Left kidney (tissue), 1 donor: ENCODE measurements at regions not wholly inside any gene's neighbourhood (a gene's known extent, or its start where the extent isn't known, plus 50 kb on each side); places are given as distances from the start of the nearest gene placed in this dataset.
"Not testable (repeated sequence)": the region's sequence is repeated elsewhere in the genome, so short reads cannot be mapped to it uniquely, and the experiment has no call there.

Experiments
- DNase-seq: peaks from one replicate; pipeline ENCODE4 v3.0.0-alpha.2; 2013

DNA sequence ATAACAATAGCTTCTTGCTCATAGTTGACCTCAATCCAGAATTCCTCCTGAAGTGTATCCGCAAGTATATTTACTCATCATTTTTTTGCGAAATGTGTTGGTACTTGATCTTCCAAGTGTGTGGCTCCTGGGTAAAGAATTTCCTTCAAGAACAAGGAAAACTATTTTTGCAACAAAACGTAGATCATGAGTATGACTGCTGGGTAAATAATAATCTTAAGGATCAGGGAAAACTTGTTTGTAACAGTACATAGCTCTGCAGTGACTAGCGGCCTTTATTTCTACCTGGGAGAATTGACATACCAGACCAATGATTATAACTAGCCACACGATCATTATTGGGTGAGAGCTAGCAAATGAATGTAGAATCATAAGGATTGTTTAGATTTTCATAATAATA is 1311.7 kb downstream of the ARAP2 start:
- DNase-seq: no peak

DNA sequence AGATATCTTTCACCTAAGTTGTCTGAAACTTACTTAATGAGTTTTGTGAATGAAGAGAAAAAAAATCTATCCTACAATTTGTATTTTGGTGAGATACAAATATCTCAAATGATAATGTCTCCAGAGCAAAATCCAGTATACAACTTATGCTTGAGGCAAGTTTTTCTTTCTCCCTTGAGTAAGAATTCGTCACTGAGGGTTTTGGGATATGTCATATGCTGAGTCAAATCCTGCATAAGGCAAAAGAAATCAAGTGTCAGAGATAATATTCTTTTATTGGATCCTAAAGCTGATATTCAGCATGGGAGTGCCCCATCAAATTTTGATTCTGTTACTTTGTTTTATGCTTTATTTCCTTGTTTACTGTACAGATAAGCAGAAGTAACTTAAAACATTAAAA is 1308.6 kb downstream of the ARAP2 start:
- no peak for DNase-seq

DNA sequence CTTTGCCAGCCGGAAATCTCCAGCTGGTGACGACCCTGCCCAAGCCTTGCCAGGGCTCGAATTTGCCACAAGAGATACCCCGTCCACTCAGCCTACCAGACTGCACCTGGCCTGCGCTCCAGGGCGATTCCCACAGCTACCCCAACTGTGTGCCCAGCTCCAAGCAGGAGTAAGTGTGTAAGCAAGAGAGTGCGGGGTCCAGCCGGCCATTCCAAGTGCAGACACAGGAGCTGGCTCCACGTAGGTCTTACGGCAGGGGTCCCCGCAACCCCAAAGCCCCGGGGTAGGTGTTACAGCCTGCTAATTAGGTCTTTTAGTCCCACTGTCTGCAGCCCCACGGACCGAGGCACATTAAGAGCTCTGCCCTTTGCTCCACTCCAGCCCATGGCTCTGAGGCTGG is 1305.2 kb downstream of the ARAP2 start:
- DNase-seq: no peak

DNA sequence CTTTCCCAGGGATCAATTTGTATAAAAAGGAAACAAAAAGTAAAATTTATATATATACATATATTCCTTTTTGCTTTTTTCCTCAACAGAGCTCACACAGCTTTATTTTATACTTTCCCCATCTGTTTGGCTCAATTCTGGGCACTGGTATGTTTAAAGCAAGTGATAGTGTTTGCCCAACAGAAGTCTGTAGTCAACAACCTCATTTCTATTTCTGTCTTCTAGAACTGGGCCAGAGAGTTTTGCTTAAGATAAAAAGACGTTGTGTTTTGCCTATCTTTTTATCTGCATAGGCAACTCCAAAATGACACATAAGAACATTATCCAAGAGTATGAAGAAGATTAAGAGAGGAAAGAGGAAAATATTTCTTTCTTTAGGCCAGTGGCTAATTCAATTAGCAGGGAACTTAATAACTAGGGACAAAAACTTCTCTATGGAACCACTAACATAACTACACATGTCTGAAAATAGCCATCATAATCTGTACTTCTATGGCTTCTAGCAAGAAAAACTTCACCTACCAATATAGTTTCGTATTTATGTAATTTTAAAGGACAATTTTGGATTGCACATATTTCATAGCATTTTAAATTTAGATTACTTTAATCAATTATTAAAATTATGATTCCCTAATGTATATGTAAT is 1300.5 kb downstream of the ARAP2 start:
- no peak for DNase-seq

DNA sequence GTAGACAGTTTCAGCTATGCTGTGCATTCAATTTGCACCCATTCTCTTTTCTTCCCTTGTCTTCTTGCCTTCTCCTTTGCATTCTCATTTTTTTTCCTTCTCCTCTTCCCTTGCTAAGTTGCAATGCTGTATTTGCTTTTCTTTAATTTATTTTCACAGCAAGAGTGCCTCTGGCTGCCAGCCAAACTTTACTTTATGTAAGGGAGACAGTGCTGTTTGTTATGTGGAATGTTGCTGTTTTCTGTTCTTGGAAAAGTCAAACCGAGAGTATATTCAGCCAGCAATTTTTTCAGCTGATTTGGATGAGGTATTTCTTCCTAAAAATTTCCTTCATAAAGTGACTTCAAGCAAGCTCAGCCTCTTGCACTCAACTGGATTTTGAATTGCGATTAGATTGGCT is 1293.4 kb downstream of the ARAP2 start:
- DNase-seq: peak; percentile 14

DNA sequence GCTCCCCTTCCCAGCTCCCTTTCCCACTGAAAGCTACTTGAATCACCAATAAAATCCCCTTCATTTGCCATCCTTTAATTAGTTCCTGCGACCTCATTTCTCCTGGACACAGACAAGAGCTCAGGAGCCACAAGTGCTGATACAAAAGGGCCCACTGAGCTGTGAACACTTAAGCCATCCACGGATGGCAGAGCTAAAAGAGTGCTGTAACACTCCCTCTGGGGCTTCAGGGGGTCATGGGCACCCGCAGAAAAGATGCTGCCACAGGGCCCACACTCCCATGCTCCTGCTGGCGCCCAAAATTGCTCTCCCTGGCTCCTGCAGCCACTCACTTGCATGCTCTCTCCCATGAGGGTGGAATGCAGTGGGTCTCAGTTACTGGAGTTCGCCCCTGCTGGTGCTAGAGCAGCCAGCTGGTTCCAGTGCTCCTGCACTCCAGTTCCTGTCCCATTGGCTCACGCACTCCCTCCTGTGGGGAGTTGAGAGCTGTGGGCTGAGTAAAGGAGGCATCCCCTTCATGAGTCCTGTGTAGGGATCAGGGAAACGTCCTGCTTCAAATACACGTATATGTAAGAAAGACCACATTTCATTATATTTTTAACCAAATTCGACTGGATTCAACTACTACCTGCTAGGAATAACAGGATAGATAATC is 1291.0 kb downstream of the ARAP2 start:
- no peak for DNase-seq

DNA sequence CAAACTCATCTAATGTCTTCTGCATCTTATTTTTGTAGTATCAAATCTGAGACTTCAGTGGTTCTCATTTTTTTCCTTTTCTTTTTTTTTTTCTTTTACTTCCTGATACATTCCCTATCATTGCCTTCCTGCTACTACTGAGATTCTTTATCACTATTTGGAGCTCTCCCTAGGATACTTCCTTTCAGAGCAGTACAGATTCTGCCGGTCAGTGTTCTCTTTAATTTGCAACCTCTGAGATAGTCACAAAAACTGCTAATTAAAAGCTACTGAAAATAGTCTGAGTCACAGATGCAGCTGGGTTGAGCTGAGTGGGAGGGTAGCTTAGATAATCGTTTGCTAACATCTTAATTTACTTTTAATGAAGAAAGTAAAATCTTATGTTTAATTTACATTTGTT is 1279.7 kb downstream of the ARAP2 start:
- DNase-seq: no peak

DNA sequence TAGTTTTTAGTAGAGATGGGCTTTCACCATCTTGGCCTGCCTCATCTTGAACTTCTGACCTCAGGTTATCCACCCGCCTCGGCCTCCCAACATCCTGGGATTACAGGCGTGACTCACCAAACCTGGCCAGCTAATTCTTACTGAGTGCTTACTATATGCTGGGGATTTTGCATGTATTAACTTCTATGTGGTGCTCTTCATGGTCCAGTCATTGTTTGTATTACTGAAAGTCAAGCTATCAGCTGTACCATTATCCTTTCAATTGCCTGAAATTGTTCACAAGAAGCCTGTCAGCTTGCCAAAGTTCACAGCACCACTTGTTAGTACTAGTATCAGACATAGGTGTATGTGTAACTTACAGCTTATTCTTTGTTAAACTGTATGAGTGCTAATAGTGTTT is 1272.1 kb downstream of the ARAP2 start:
- DNase-seq: no peak

DNA sequence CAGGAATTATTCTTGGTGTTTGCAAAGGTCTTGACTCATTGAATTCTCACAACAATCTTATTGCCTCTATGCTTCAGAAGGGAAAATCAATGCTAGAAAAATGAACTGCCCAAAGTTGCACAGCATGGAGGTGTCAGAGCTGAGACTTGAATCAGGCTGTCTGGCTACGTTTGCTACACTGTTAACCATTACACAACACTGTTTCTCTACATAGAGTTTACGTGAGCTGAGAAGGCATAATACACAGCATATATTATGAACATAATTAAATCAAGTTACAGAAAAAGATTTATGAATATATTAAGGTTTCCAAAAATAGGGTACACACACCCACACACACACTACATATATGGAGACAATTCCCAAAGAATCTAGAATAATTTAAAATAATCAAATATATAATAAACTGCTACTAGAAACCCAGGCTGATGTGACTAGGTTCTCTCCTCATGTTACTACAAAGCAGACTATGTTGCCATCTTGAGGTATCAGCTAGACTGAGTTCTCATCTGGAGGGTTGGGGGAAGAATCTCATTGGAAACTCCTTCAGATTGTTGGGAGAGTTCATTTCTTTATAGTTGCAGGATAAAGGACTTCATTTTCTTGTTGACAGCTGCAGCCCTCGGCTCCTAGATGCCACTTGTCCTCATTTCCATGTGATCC is 1270.5 kb downstream of the ARAP2 start:
- DNase-seq: no peak

DNA sequence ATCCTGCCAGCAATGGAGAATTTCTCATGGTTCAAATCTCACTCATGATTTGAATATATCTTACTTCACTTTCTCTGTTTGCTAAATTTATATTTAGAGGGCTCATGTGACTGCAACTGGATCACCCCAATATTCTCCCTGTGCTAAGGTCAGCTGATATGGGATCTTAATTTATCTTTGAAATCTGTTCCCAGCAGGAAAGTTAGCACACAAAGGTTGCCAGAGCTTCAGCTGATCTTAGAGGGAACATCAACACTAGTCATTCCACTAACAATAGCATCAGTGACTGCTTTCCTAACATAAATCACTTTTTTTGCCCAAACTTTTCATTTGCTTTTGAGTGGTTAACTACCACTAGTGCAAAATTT is 1270.0 kb downstream of the ARAP2 start:
- DNase-seq: no peak

DNA sequence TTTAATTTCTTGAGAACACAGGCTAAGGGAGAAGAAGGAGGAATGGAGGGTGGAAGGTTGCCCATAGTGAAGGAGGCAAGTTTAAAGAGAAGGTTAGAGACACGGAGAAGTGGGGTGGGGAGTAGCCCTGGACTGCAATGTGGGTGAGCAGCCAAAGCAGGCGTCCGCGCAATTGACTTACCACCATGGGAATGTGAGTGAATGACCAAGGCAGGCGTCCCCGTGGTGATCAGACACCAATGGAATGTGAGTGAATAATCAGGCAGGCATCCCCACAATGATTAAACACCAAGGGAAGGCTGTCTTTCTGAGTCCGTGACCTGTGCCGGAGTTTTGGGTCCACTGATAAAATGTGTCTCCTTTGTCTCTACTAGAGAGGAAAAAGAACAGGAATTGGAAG is 1223.1 kb downstream of the ARAP2 start:
- not testable (repeated sequence) for DNase-seq

DNA sequence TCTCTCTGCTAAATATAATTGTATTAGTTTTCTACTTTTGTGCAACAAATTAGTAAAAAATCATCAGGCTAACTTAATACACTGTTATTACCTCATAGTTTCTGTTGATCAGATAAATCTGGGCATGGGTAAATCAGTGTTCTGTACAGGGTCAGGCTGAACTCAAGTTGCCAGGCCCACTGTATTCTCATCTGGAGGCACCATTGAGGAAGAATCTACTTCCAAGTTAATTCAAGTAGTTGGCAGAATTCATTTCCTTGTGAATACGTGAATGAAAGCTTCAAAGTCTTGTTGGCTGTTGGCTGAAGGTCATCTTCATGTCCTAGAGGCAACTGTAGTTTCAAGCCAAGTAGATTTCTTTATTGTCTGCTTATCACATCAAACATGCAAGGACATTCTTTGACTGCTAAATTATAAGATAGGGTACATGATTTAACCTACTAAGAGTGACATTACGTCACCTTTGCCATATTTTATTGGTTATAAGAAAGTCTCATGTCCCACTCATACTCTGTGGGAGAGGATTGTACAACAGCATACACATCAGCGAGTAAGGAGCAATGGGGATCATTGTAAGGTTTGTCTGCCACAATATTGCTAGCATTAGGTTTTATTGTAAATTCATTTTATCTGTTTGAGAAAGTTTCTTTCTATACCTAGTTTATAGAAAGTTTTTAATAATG is 1219.0 kb downstream of the ARAP2 start:
- no peak for DNase-seq

DNA sequence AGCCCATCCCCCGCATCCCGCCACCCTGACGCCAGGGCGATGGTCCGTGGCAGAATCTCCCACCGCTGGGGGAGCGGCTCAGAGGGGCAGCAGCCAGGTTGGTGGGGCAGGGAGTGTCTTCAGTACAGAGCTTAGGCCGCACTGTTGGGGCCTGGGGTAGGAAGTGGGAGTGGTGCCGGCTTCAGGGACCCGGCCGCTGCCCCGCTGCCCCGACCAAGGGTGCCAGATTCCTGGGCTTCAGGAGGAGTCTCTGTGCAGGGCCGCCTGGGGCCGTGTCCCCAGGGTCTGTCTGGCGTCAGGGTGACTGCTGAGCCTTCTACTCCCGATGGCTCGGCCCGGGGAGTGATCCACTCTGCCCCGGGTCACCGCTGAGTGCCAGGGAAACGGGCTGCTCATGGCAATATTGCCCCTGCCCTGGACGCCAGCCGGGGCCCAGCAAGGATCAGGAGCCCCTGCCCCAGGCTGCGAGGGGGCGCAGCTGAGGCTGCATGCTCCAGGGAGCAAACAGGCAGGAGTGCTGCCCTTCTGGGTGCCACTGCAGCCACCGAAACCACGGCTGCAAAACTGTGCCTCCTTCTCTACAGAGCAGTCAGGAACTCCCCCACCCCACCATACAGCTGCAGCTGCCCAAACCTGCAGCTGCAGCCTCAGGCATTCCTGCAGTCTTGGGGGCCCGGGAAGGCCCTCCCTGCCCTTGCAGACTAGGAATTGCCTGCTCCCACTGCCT is 1206.1 kb downstream of the ARAP2 start:
- DNase-seq: no peak

DNA sequence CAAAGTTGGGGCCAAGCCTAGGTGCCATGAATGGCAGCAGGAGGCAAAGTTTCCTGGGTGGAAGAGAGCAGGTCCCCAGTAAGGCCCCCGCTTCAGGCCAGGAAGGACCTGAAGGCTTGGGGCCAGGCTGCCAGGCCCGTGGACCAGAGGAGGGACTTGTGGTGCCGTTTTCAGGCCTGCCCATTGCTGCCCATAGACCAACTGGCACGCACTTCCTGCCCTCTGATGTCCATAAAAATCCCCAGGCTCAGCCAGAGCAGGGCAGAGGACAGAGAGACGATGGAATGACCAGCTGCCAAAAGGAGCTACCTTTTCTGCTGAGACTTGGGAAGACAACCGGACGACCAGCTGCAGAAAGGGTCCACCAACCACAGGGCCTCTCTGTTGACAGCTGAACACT is 1205.5 kb downstream of the ARAP2 start:
- no peak for DNase-seq

DNA sequence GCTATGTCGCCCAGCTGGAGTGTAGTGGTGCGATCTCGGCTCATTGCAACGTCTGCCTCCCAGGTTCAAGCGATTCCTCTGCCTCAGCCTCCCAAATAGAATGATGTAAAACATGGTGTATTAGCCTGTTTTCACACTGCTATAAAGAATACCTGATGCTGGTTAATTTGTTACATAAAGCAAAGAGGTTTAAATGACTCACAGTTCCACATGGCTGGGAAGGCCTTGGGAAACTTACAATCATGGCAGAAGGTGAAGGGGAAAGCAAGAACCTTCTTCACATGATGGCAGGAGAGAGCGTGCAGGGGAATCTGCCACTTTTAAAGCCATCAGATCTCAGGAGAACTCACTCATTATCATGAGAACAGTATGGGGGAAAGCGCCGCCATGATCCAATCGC is 1191.8 kb downstream of the ARAP2 start:
- DNase-seq: no peak

DNA sequence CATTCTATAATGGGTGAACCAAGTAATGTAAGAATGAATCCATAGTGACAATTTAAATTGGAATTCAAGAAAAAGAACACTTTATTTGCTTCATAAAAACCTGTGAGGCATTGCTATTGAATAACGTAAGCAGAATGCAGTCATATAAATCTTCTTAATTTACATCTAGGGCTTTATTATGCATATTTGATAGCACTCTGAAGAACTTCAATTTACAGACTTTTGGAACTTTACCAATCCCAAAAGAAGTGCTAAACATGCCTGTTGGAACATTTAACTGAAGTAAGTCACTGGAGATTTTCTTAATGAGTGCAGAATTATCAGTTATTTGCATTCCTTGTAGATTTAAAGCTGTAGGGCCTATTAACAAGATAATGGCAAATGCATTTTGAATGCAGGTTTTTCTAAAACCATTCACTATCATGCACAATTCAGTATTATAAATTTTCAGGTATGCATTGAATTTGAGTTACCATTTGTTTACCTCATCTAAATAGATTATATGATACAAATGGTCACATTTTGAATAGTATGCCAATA is 1181.2 kb downstream of the ARAP2 start:
- DNase-seq: no peak

DNA sequence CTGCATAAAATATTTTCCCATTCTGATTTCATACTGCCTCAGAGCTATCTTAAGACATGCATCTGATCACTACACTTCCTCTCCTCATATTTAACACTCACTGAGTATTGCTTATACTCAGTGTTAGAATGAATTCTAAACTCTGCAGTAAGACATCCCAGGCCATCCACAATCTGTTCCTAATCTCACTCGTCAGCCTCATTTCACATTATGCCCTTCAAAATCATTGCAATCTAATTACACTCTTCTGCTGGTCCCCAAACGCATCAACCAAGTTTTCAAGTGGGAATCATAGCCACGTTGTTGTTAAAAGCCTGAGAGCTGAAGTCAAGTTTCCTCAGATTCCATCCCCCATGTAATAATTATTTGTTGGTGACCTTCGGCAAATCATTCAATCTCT is 1177.9 kb downstream of the ARAP2 start:
- DNase-seq: no peak

DNA sequence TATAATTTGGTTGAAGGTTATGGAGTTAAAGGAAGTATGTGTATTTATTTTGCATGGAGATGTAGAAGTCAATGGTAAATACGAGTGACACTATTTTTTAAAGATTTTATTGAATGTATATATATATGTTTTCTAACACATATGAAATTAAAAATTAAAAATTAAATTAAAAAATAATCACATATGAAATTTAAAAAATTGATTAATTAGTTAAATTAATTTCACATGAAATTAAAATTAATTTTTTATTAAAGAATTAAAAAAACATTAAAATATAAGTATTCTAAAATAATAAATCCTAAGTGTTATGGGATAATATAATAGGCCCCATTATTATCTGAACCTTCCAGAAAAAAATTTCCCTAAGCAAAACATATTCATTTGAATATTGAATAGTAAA is 1163.5 kb downstream of the ARAP2 start:
- no peak for DNase-seq

DNA sequence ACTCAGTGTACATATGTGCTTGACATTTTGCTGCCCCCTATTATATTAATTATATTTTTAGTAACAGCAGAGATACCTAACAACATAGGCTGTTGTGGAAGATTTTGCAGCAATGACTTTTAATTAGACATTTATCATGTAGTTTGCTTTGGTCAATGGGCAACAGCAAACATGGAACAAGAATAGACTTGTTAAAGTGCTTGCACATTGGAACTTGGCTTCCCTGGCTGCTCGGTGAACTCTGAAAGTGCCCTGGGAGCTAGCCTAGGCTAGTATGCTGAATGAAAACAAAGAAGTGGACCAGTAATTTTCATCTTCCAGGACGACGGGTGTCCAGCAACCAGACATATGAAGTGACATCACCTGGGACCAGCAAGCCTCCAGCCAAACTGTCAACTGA is 1157.1 kb downstream of the ARAP2 start:
- no peak for DNase-seq

DNA sequence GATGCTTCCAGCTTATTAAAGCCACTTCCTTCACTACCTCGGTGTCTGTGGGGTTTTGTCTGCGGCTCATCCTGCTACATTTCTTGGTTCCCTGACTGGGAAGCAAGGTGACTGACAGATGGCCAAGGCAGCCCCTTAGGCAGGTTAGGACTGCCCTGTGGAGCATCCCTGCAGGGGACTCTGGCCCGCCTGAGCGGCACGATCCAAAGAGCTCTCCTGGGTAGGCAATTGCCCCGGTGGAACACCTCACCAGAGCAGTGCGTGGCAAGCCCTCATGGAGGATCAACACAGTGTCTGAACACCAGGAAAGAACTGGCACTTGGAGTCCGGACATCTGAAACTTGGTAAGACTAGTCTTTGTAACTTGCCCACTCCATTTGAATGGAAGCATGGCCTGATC is 1143.4 kb downstream of the ARAP2 start:
- DNase-seq: no peak

DNA sequence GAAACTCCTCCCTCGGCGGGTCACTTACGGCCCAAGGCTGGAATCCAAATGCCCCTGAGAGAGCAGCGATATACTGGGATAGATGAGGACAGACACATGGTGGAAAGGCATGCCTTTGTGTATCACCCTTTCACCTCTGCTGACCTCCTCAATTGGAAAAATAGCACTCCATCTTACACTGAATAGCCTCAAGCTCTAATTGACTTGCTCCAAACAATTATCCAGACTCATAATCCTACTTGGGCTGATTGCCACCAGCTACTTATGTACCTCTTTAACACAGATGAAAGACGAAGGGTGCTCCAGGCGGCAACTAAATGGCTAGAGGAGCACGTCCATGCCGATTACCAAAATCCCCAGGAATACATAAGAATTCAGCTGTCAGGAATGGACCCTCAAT is 1142.2 kb downstream of the ARAP2 start:
- DNase-seq: no peak

DNA sequence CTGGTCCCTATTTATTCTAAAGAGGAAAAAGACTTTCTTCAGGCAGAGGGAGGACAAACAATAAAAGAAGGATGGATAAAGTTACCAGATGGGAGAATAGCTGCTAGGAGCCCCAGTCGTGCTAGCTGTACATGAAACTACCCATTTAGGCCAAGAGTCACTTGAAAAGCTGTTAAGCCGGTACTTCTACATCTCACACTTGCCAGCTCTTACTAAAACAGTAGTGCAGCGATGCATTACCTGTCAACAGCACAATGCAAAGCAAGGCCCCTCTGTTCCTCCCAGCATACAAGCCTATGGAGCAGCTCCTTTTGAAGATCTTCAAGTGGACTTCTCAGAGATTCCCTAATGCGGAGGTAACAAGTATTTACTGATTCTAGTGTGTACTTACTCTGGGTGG is 1138.8 kb downstream of the ARAP2 start:
- DNase-seq: peak; percentile 21
